ENCODE measurements at regions not wholly inside any gene's neighbourhood (a gene's known extent, or its start where the extent isn't known, plus 50 kb on each side); places are given as distances from the start of the nearest gene placed in this dataset.

DNA sequence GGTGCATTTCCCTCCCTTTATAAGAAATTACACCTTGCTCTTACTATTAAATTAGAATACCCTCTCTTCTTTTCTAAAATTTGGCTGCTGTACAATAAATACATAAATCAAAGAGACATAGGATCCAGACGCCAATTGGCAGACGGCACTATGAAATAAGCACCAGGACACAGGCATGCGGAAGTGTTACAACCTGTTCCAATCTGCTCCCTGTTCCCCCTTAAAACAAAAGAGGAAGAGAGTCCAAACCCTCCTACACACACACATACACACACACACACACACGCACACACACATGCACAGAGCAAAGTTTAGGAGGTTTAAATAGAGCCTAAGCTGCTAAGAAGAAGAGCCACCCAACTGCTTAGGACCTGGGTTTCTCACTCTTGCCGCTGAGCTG lies 75.6 kb upstream of the ZNF507 start:
- no peak for DNase-seq

DNA sequence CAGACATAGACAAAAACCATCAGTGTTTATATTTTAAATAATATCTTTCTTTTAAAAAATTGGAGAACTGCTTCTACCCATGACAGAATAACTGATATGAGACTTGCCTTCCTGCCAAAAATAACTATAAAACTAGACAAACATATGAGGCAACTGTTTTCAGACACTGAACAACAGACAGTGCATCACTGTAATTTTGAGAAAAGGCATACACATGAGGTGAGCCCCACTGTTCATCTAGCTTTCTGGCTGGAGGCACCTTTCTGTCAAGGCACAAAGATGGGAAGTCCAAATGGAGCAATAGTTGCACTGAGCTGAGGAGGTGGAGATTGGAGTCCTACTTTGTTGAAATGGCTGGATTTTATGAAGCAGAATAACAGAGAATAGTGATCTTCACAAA lies 71.9 kb upstream of the ZNF507 start:
- DNase-seq, result no peak

DNA sequence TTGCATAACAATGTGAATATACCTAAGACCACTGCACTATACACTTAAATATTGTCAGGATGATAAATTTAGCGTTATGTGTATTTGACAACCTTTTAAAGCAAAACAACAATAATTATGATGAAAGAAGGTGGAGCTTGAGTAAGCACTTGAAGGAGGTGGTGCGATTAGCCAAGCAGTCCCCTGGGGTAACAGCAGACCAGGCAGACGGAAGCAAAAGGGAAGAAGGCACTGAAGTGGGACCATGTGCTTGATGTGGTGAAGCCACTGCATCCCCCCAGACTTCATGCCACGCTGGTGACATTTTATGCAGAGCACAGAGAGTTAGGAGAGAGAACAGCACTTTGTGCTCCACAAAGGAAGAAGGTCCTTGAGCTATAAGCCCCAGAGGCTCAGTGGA lies 58.3 kb upstream of the ZNF507 start:
- no peak for DNase-seq

DNA sequence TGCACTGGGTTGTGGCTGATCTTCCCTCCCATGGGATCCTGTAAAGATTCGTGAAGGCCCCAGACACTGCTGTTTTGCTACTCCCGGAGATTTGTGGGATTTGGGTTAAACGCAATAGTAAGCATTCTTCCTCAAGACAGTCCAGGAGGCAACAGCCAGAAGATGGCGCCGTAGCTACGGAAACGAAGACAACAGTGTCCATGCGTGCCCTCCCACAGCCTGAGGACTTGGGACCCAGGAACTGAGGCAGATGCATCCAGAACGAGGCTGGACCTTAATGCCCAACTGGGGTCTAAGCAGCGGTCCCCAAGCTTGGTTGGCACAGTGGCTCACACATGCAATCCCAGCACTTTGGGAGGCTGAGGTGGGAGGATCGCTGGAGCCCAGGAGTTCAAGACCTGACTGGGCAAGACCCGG lies 57.6 kb upstream of the ZNF507 start:
- peak; percentile 6 for DNase-seq

DNA sequence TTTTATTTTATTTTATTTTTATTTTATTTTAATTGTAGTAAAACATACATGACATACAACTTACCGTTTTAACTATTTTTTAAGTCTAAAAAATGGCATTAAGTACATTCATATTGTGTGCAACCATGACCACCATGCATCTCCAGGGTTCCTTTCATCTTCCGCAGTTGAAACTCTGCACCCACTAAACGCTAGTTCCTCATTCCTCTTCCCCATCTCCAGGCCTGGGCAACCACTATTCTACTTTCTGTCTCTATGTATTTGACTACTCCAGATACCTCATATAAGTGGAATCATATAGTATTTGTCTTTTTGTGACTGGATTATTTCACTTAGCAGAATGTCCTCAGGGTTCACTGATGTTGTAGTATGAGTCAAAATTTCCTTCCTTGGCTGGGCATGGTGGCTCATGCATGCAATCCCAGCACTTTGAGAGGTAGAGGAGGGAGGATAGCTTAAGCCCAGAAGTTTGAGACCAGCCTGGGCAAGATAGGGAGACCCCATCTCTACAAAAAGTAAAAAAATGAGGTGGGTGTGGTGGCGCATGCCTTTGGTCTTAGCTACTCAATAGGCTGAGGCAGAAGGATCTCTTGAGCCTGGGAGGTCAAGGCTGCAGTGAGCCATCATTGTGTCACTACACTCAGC lies 55.7 kb upstream of the ZNF507 start:
- DNase-seq, result no peak

DNA sequence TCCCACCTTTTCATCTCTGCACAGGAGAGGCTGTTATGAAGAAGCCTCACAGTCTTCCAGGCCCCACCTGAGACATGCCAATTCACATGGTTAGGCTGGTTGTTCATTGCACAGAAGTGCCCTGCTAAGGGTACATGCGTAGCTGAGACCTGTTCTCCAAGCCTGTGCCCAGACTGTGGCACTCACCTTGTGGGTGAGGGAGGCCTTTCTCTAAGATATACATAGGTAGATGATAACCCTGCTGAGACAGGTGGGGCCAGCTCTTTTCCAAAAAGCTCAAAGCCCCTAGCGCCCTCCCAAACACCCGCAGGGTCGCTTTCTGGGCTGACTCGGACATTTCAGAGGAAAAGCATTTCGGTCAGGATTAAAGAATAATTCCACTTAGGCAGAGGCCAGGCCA lies 53.5 kb upstream of the ZNF507 start:
- no peak for DNase-seq

DNA sequence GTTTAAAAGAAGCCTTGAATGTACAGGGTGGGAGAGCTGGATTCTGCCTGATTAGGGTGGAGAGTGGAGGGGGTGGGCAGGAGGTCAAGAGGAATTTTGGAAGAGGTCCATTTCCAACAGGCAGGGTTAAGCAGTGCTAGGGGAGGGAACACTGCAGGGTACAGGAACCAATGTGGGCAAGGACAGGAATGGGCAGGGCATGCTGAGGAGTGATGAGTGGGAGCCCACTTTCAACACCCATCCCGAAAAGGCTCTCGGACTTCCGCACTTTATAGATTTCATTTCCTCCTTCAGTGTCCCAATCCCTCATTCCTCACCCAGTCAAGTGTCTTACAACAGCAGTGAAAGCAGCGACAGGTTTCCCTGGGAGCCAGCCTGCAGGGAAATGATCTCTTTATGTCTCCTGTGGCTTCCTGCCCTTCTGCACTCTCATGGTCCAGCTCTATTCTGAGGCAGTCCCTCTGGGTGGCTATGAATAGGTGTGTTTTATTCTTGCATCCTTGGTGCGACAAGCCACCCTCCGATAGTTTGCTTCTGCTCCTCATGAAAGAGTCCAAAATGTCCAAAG lies 50.5 kb upstream of the ZNF507 start:
- DNase-seq, result no peak

Measured in NCI-H1436 (cell line).